Activated CD4-positive, alpha-beta memory T cell treated with anti-CD3 and anti-CD28 coated beads for 36 hours (primary cell): ENCODE measurements at regions not wholly inside any gene's neighbourhood (a gene's known extent, or its start where the extent isn't known, plus 50 kb on each side); places are given as distances from the start of the nearest gene placed in this dataset.

Source experiments
- CTCF ChIA-PET: fragments of 350-600 bp; sonication (Branson Sonifier 250); formaldehyde crosslinking; loops from one replicate; lab custom pipeline; 2021; ENCODE audit warnings: antibody characterized with exemption, inconsistent platforms; lab: Charles Lee
- POLR2A ChIA-PET: fragments of 350-600 bp; sonication (Branson Sonifier 250); formaldehyde crosslinking; loops from one replicate; lab custom pipeline; 2021; ENCODE audit warnings: antibody characterized with exemption; lab: Charles Lee
- DNase-seq: peaks from one replicate; pipeline ENCODE4 v3.0.0-alpha.2; 2020
- H3K27ac Mint-ChIP-seq: one replicate; pipeline ENCODE4 v1.8.0; 2021; ENCODE audit warnings: mixed read lengths
- H3K27me3 Mint-ChIP-seq: one replicate; pipeline ENCODE4 v1.8.0; 2021; ENCODE audit warnings: mixed read lengths
- H3K36me3 Mint-ChIP-seq: one replicate; pipeline ENCODE4 v1.8.0; 2021; ENCODE audit warnings: mixed read lengths
- H3K4me1 Mint-ChIP-seq: one replicate; pipeline ENCODE4 v1.8.0; 2021; ENCODE audit warnings: low read depth, mixed read lengths
- H3K4me3 Mint-ChIP-seq: one replicate; pipeline ENCODE4 v1.8.0; 2021; ENCODE audit warnings: mild to moderate bottlenecking, mixed read lengths
- H3K9me3 Mint-ChIP-seq: one replicate; pipeline ENCODE4 v1.8.0; 2021; ENCODE audit warnings: mixed read lengths
- intact Hi-C: fragments of 100-400 bp; cut with micrococcal nuclease; formaldehyde crosslinking; loops from one replicate; pipeline ENCODE4 v1.15.1; 2023

DNA sequence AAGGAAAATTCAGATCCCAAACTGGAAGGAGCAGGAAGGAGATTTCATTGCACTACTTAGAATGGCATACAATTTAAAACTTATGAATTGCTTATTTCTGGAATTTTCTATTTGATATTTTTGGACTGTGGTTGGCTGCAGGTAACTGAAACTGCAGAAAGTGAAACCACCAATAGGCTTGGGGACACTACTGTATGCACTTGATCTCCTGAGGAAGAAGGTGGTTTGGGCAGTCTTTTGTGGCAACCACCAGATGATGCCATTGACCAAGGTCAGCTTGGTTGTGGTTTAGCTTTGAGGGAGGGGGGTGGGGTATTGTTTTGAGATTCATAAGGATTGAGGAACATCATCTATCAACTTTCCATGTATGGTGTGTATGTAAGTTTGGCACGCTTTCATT is 209.5 kb upstream of the STXBP6 start:
- intact Hi-C loops: no loop called here
- no peaks in the 10 kb centered on the region for H3K36me3 Mint-ChIP-seq
- no peak overlapping the region for H3K4me3 Mint-ChIP-seq
- POLR2A ChIA-PET: no interaction called here
- H3K9me3 Mint-ChIP-seq: no peaks in the 10 kb centered on the region
- H3K27me3 Mint-ChIP-seq: no peaks in the 10 kb centered on the region
- H3K4me1 Mint-ChIP-seq: no peaks in the 10 kb centered on the region
- no peak for DNase-seq
- CTCF ChIA-PET: no interaction called here
- no peak overlapping the region for H3K27ac Mint-ChIP-seq

DNA sequence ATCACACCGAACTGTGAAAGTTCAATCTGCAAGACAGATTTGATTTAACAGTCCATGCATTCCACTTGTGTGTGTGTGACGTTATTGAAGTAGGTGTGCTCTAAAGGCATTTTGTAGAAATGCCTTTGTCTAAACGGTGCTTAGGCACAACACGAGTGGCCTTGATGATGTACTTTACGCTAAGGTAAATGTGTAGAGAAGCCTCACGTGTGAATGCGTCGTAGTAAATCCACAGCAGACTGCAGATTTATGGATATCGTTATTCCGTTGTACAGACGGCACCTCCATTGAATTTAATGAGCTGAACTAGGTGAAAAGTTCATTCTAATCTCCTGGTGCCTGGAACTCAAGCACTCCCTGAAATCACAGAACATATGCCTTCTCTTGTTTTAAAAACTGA is 202.8 kb upstream of the STXBP6 start:
- Mint-ChIP-seq H3K4me1 (no peaks in the 10 kb centered on the region), H3K27ac (no peak overlapping the region), H3K9me3 (no peaks in the 10 kb centered on the region), H3K36me3 (no peaks in the 10 kb centered on the region), H3K4me3 (no peak overlapping the region), H3K27me3 (no peaks in the 10 kb centered on the region)
- CTCF ChIA-PET: no interaction called here
- intact Hi-C loops: no loop called here
- no peak for DNase-seq
- POLR2A ChIA-PET: no interaction called here

DNA sequence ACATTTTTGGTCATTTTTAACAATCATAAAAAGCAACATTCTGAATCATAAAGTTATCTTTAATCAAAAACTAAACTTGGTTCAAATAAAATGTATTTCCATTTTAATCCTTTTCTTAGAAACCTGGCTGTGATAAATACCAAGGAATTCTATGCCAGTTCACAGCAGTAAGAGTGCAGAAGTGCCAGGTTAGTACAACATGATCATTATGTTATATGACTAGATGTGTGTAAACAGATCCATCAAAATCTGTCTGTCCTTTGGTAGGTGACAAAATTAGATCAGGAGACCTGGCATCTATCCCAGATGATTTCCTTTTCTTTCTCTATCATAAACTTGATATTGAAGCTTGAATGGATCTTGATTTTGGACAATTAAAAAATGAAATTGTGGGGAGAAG is 200.6 kb upstream of the STXBP6 start:
- no peak overlapping the region for H3K4me3 Mint-ChIP-seq
- no peak for DNase-seq
- H3K4me1 Mint-ChIP-seq: no peaks in the 10 kb centered on the region
- no peaks in the 10 kb centered on the region for H3K9me3 Mint-ChIP-seq
- intact Hi-C loops: no loop called here
- no peaks in the 10 kb centered on the region for H3K27me3 Mint-ChIP-seq
- H3K27ac Mint-ChIP-seq: no peak overlapping the region
- CTCF ChIA-PET: no interaction called here
- POLR2A ChIA-PET: no interaction called here
- H3K36me3 Mint-ChIP-seq: no peaks in the 10 kb centered on the region

DNA sequence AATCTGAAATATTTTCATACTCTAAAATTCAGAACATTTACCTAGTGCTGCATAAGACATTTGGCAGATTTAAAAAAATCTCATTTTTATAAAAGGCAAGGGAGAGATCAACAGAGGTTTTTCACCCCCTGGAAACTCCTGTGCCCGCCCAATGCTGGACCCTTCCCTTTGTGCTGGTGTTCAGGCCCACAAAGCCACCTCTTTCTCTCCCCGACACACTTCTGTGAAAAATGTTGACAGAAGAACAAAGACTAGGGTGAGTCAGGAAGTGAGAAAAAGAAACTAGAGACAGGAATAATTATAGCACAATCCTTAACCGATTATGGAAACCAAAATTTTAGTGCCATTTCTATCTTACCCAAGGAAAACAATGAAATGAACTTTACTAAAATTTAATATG is 197.7 kb upstream of the STXBP6 start:
- no peak for DNase-seq
- Mint-ChIP-seq H3K27me3 (no peaks in the 10 kb centered on the region), H3K9me3 (no peaks in the 10 kb centered on the region), H3K4me1 (no peaks in the 10 kb centered on the region), H3K27ac (no peak overlapping the region), H3K4me3 (no peak overlapping the region), H3K36me3 (no peaks in the 10 kb centered on the region)
- ChIA-PET POLR2A (no interaction called here), CTCF (no interaction called here)
- intact Hi-C loops: loop anchor here (2.0 kb wide), 1 partner anchor 19 kb away; no protein-coding TSS in a partner anchor

DNA sequence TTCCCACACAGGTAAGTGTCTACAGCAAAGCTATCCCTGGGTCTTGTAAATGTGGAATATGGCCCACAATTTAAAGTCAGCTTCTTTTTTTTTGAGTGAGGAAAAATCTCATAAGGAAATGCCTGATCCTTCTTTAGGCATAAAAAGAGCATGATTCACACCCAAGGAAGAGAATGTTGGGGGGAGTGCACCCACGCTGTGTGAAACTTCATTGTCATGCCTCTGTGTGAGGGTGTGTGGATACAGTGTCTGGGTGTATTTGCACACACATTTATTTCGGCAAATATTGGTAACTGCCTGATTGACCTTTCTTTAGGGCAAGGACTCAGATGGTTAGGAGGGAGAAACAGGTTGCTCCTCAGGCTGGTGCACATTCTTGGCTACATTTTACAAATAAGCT is 196.8 kb upstream of the STXBP6 start:
- ChIA-PET CTCF (no interaction called here), POLR2A (no interaction called here)
- intact Hi-C loops: no loop called here
- H3K9me3 Mint-ChIP-seq: no peaks in the 10 kb centered on the region
- no peaks in the 10 kb centered on the region for H3K27me3 Mint-ChIP-seq
- no peaks in the 10 kb centered on the region for H3K4me1 Mint-ChIP-seq
- no peak overlapping the region for H3K27ac Mint-ChIP-seq
- DNase-seq: no peak
- H3K4me3 Mint-ChIP-seq: no peak overlapping the region
- no peaks in the 10 kb centered on the region for H3K36me3 Mint-ChIP-seq

DNA sequence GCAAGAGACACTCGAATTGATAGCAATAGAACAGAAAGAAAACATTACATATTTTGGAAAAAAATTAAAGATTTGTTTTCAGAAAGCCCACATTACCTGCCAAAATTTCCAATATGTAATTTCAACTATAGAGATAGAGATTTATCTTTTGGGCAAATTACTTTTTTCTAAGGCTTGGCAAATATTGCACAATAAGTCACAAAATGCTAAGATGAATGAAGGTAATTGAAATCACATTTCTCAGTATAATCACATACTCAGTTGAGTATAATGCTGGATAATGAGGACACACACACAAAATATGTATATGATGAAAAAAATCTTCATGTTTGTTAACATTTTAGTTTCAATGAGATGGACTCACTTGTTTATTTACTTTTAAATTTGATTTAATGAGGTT is 189.2 kb upstream of the STXBP6 start:
- no peaks in the 10 kb centered on the region for H3K27me3 Mint-ChIP-seq
- H3K27ac Mint-ChIP-seq: no peak overlapping the region
- H3K36me3 Mint-ChIP-seq: no peaks in the 10 kb centered on the region
- no peak for DNase-seq
- intact Hi-C loops: no loop called here
- ChIA-PET CTCF (no interaction called here), POLR2A (no interaction called here)
- H3K4me3 Mint-ChIP-seq: no peak overlapping the region
- no peaks in the 10 kb centered on the region for H3K9me3 Mint-ChIP-seq
- no peaks in the 10 kb centered on the region for H3K4me1 Mint-ChIP-seq

DNA sequence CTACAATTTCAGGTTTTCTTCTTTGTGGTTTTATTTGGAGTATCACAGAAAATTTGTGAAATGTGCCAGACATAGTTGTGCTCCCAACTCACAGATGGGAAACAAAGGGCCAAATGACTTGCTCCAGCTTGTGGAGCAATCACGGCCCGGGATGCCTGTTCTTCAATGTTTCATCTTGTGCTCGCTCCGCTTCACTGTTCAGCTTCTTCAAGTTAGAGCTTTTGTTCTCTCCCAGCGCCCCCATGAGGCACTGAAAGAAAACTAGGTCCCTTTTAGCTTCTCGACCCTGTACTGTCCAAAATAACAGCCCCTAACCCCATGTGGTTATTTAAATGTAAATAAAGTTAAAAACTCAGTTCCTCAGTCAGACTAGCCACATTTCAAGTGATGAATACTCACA is 187.9 kb upstream of the STXBP6 start:
- intact Hi-C loops: no loop called here
- Mint-ChIP-seq H3K27me3 (no peaks in the 10 kb centered on the region), H3K36me3 (no peaks in the 10 kb centered on the region), H3K27ac (no peak overlapping the region), H3K4me3 (no peak overlapping the region), H3K4me1 (no peaks in the 10 kb centered on the region), H3K9me3 (no peaks in the 10 kb centered on the region)
- ChIA-PET POLR2A (no interaction called here), CTCF (no interaction called here)
- no peak for DNase-seq

DNA sequence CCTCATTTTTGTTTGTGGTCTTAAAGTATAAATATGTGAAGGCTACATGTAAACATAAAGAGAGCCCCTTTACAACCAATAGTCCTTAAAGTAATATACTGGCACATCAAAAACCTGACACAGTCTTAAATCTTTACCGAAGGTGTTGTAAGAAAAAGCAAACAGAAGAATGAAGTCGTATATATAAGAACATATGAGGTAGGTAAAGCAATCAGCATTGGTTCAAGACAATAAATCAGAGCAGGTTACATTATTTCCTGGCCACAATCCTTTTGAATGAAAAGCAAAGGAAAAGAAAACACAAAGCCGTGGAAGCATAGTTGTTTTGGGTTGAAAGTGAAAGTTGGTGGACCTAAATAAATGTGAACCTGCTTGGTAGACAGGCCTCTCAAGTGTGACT is 183.7 kb upstream of the STXBP6 start:
- CTCF ChIA-PET: no interaction called here
- no peaks in the 10 kb centered on the region for H3K9me3 Mint-ChIP-seq
- H3K27me3 Mint-ChIP-seq: no peaks in the 10 kb centered on the region
- H3K4me3 Mint-ChIP-seq: no peak overlapping the region
- no peak for DNase-seq
- intact Hi-C loops: no loop called here
- no peak overlapping the region for H3K27ac Mint-ChIP-seq
- no peaks in the 10 kb centered on the region for H3K36me3 Mint-ChIP-seq
- POLR2A ChIA-PET: no interaction called here
- no peaks in the 10 kb centered on the region for H3K4me1 Mint-ChIP-seq

DNA sequence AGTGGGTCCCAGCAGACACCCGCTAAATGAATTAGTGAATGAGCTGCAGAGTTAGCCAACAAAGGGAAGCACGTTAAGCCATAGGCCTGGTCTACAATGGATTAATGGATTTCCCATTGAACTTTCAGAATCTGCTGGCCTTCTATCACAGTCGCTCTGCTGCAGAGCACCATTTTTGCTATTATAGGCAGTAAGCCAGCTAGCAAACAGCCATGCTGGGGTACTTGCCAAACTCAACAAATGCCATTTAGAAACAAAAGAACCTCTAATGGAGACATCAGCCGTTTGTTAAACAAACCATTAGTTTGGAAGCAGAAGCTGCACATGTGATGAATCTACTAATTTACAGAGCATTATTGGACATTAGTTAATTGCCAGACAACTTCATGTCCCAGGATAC is 181.1 kb upstream of the STXBP6 start:
- POLR2A ChIA-PET: no interaction called here
- H3K36me3 Mint-ChIP-seq: no peaks in the 10 kb centered on the region

DNA sequence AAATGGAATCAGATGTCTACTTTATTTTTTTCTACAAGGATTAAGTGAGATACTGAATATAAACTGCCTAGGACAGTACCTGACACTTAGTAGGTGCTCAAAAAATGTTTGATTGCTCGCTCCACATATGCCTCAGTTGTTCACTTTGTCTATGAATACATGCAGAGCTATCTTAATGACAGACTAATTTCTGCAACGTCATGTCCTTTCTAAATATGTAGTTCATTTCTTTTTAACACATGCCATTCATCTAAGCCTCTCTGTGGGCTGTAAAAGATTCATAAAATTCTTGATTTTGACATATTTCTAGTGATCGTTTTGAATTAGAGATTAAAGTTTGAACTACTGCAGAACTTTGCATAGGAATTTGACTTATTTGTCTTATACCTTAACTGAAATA is 176.3 kb upstream of the STXBP6 start:
- Mint-ChIP-seq H3K27me3 (peaks cover 2% of the 10 kb centered on the region), H3K36me3 (no peaks in the 10 kb centered on the region), H3K27ac (no peak overlapping the region), H3K4me1 (no peaks in the 10 kb centered on the region), H3K9me3 (no peaks in the 10 kb centered on the region), H3K4me3 (no peak overlapping the region)
- DNase-seq: no peak
- ChIA-PET CTCF (no interaction called here), POLR2A (no interaction called here)
- intact Hi-C loops: no loop called here

More for the DNA sequence above, 181.1 kb upstream of the STXBP6 start:
- H3K9me3 Mint-ChIP-seq: no peaks in the 10 kb centered on the region
- no peak overlapping the region for H3K4me3 Mint-ChIP-seq
- H3K27ac Mint-ChIP-seq: no peak overlapping the region
- no peak for DNase-seq
- CTCF ChIA-PET: no interaction called here
- intact Hi-C loops: no loop called here
- no peaks in the 10 kb centered on the region for H3K4me1 Mint-ChIP-seq
- no peaks in the 10 kb centered on the region for H3K27me3 Mint-ChIP-seq

DNA sequence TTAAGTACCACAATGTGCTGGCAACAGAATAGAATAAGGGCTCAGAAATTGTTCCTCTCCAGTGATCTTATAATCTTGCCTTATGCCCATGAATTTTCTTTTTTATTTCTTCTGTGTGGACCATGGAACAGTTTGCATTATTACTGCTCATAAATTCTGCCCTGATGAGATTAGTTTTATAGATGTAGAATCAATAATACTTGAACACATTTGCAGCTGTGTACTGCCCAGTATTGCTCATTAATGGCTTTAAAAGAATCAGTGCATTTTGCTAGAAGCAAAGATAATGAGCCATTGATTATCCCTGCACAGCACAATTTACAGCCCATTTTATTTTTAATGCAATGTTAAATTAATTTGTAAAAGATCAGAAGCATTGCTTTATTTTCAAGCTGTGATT is 172.3 kb upstream of the STXBP6 start:
- DNase-seq: no peak
- CTCF ChIA-PET: no interaction called here
- Mint-ChIP-seq H3K27ac (no peak overlapping the region), H3K36me3 (no peaks in the 10 kb centered on the region), H3K27me3 (peaks cover 3% of the 10 kb centered on the region), H3K4me1 (no peaks in the 10 kb centered on the region), H3K9me3 (no peaks in the 10 kb centered on the region), H3K4me3 (no peak overlapping the region)
- POLR2A ChIA-PET: no interaction called here
- intact Hi-C loops: no loop called here

DNA sequence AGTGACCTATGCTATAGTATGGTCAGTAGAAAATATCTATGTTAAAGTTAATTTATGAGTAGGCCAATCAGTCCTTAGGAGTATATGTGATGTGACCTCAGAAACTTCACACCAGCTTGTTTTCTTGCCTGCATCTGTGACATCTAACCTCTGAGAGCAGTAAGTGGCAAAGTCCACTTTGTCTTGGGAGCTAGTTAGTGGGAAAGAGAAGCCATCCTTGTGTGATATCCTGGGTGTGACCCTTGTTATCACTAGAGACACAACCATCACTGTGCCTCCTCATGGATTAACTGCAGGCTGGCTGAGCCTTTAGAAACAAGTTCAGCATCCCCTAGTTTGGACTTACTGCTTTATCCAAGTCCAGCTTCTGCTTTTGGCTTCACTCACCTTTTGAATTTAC is 170.6 kb upstream of the STXBP6 start:
- Mint-ChIP-seq H3K27me3 (peaks cover 3% of the 10 kb centered on the region), H3K9me3 (no peaks in the 10 kb centered on the region), H3K27ac (no peak overlapping the region), H3K36me3 (no peaks in the 10 kb centered on the region), H3K4me3 (no peak overlapping the region), H3K4me1 (no peaks in the 10 kb centered on the region)
- ChIA-PET POLR2A (no interaction called here), CTCF (no interaction called here)
- intact Hi-C loops: no loop called here
- DNase-seq: no peak

DNA sequence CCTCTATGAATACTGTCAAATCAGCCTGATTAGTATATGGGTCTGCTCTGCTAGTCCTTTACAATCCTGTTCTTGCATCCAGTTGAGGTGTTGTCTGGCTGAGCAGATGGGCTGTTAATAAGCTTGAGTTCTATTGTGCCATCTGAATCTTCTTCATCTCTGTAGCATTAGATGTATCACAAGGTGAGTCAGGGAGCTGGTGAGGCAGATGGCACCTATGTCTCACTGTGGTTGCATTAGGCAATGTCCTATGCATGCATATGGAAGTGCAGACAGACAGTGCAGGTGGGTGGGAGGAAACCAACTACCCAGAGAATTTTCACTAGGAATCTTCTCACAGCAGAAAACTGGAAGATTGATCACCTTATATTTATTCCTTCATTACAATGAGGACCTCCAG is 165.7 kb upstream of the STXBP6 start:
- Mint-ChIP-seq H3K27ac (no peak overlapping the region), H3K9me3 (no peaks in the 10 kb centered on the region), H3K27me3 (peaks cover 1% of the 10 kb centered on the region), H3K36me3 (no peaks in the 10 kb centered on the region), H3K4me1 (no peaks in the 10 kb centered on the region), H3K4me3 (no peak overlapping the region)
- intact Hi-C loops: no loop called here
- CTCF ChIA-PET: no interaction called here
- DNase-seq: no peak
- POLR2A ChIA-PET: no interaction called here

DNA sequence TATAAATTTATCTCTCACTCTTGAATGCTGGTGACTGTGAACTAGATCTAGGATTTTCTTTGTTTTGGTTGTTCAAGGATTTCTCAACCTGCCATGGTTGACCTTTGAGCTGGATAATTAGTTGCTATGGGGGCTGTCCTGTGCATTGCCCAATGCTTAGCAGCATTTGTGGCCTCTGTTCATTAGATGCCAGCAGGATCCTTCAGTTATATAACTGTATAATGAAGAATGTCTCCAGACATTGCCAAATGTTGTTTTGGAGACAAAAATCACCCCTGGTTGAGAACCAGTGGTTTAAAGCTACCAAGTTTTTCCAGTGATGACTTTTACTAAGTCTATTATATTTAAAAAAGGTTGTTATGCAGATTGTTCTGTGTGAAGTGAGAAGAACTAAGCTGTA is 147.9 kb upstream of the STXBP6 start:
- intact Hi-C loops: no loop called here
- no peak overlapping the region for H3K27ac Mint-ChIP-seq
- H3K36me3 Mint-ChIP-seq: no peaks in the 10 kb centered on the region
- no peaks in the 10 kb centered on the region for H3K4me1 Mint-ChIP-seq
- ChIA-PET CTCF (no interaction called here), POLR2A (no interaction called here)
- peaks cover 14% of the 10 kb centered on the region for H3K9me3 Mint-ChIP-seq
- no peak for DNase-seq
- no peak overlapping the region for H3K4me3 Mint-ChIP-seq
- H3K27me3 Mint-ChIP-seq: no peaks in the 10 kb centered on the region
